Cardiac muscle cell (in vitro differentiated cells and primary cell): ENCODE measurements at regions not wholly inside any gene's neighbourhood (a gene's known extent, or its start where the extent isn't known, plus 50 kb on each side); places are given as distances from the start of the nearest gene placed in this dataset.

Experiments used
- DNase-seq, 2 donors: peaks; one replicate each; pipeline versions ENCODE4 v3.0.0 to v3.0.0-alpha.2; 2010 to 2017; ENCODE audit warnings: low read depth in 1 of 2, low spot score in 1 of 2
- H3K27ac ChIP-seq: fragments of 200-600 bp; sonication (generic); 2 replicates; pipeline ENCODE4 v1.5.1; 2016
- H3K27me3 ChIP-seq: fragments of 200-600 bp; sonication (generic); 2 replicates; pipeline ENCODE4 v1.6.0; 2016; ENCODE audit warnings: control low read depth
- H3K36me3 ChIP-seq: fragments of 200-600 bp; sonication (generic); 2 replicates; pipeline ENCODE4 v1.5.1; 2016; ENCODE audit warnings: control low read depth
- H3K4me1 ChIP-seq: fragments of 200-600 bp; sonication (generic); 2 replicates; pipeline ENCODE4 v1.8.1; 2017; ENCODE audit warnings: low read depth, mild to moderate bottlenecking, mixed run types
- H3K4me3 ChIP-seq: fragments of 200-600 bp; sonication (generic); 2 replicates; pipeline ENCODE4 v1.5.1; 2016; ENCODE audit warnings: mild to moderate bottlenecking
- H3K9me3 ChIP-seq: fragments of 200-600 bp; sonication (generic); 2 replicates; pipeline ENCODE4 v1.5.1; 2017; ENCODE audit warnings: low read depth, mild to moderate bottlenecking, control low read depth
- CTCF ChIP-seq: IDR thresholded peaks from 2 replicates; pipeline ENCODE4 v1.5.1; 2012; ENCODE audit warnings: low read depth, mild to moderate bottlenecking, low read length

- Histone ChIP-seq H3K36me3 (no peaks in the 10 kb centered on the region), H3K9me3 (no peaks in the 10 kb centered on the region), H3K27me3 (no peaks in the 10 kb centered on the region), H3K27ac (no peak overlapping the region), H3K4me1 (peaks cover 2% of the 10 kb centered on the region), H3K4me3 (no peak overlapping the region)
- DNase-seq = no peak
- no peak for TF ChIP-seq CTCF
These were observed 94.2 kb upstream of the RAPGEF2 start for GRCh38 chr4:159008671-159009070.

- no peak overlapping the region for H3K27ac ChIP-seq
- no peak overlapping the region for H3K4me3 ChIP-seq
- no peaks in the 10 kb centered on the region for H3K27me3 ChIP-seq
- DNase-seq = peak in 1 of 2 donors; percentile 29
- H3K9me3 ChIP-seq = no peaks in the 10 kb centered on the region
- H3K36me3 ChIP-seq = no peaks in the 10 kb centered on the region
- TF ChIP-seq CTCF = no peak
- no peaks in the 10 kb centered on the region for H3K4me1 ChIP-seq
These were observed 93.4 kb upstream of the RAPGEF2 start for GRCh38 chr4:159009521-159009920.

- H3K4me1 ChIP-seq = no peaks in the 10 kb centered on the region
- no peak for TF ChIP-seq CTCF
- no peaks in the 10 kb centered on the region for H3K36me3 ChIP-seq
These were observed 92.8 kb upstream of the RAPGEF2 start for GRCh38 chr4:159010100-159010499.

GRCh38 chr4:159010563-159011260 is 92.2 kb upstream of the RAPGEF2 start:
- Histone ChIP-seq H3K9me3 (no peaks in the 10 kb centered on the region), H3K27me3 (no peaks in the 10 kb centered on the region), H3K27ac (no peak overlapping the region), H3K36me3 (no peaks in the 10 kb centered on the region), H3K4me1 (no peaks in the 10 kb centered on the region), H3K4me3 (no peak overlapping the region)
- no peak for TF ChIP-seq CTCF
- DNase-seq = peak in 1 of 2 donors; percentile 91

More at GRCh38 chr4:159010100-159010499, 92.8 kb upstream of the RAPGEF2 start:
- DNase-seq = no peak
- Histone ChIP-seq H3K4me3 (no peak overlapping the region), H3K27ac (no peak overlapping the region), H3K27me3 (no peaks in the 10 kb centered on the region), H3K9me3 (no peaks in the 10 kb centered on the region)

- no peak overlapping the region for H3K27ac ChIP-seq
- no peaks in the 10 kb centered on the region for H3K36me3 ChIP-seq
- no peaks in the 10 kb centered on the region for H3K27me3 ChIP-seq
- DNase-seq = peak in 1 of 2 donors; percentile 36
- H3K4me3 ChIP-seq = no peak overlapping the region
- no peaks in the 10 kb centered on the region for H3K4me1 ChIP-seq
- no peaks in the 10 kb centered on the region for H3K9me3 ChIP-seq
- TF ChIP-seq CTCF = no peak
These were observed 90.5 kb upstream of the RAPGEF2 start for GRCh38 chr4:159012381-159012780.
